VCaP (cell line): ENCODE measurements at regions not wholly inside any gene's neighbourhood (a gene's known extent, or its start where the extent isn't known, plus 50 kb on each side); places are given as distances from the start of the nearest gene placed in this dataset.

ENCODE experiments used
- H3K27ac ChIP-seq: fragments of 450-650 bp; 2 replicates; pipeline ENCODE4 v1.5.1; 2017
- TF ChIP-seq, protein P1 (sequence below): fragments of 450-650 bp; conservative IDR thresholded peaks from 2 replicates; pipeline ENCODE4 v1.5.1; 2017; ENCODE audit warnings: mild to moderate bottlenecking, moderate library complexity

DNA sequence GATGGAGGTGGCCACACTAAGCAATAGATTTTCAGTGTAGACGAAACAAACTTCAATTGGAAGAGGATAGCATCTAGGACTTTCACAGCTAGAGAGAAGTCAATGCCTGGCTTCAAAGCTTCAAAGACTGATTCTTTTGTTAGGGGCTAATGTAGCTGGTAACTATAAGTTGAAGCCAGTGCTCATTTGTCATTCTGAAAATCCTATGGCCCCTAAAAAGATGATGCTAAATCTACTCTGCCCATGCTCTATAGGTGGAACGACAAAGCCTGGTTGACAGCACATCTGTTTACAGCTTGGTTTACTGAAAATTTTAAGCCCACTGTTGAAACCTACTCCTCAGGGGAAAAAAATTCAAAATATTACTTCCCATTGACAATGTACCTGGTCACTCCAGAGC lies 226.7 kb downstream of the BCAS1 start:
- no peak overlapping the region for H3K27ac ChIP-seq
- TF ChIP-seq, protein P1, sequence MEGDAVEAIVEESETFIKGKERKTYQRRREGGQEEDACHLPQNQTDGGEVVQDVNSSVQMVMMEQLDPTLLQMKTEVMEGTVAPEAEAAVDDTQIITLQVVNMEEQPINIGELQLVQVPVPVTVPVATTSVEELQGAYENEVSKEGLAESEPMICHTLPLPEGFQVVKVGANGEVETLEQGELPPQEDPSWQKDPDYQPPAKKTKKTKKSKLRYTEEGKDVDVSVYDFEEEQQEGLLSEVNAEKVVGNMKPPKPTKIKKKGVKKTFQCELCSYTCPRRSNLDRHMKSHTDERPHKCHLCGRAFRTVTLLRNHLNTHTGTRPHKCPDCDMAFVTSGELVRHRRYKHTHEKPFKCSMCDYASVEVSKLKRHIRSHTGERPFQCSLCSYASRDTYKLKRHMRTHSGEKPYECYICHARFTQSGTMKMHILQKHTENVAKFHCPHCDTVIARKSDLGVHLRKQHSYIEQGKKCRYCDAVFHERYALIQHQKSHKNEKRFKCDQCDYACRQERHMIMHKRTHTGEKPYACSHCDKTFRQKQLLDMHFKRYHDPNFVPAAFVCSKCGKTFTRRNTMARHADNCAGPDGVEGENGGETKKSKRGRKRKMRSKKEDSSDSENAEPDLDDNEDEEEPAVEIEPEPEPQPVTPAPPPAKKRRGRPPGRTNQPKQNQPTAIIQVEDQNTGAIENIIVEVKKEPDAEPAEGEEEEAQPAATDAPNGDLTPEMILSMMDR = no peak

DNA sequence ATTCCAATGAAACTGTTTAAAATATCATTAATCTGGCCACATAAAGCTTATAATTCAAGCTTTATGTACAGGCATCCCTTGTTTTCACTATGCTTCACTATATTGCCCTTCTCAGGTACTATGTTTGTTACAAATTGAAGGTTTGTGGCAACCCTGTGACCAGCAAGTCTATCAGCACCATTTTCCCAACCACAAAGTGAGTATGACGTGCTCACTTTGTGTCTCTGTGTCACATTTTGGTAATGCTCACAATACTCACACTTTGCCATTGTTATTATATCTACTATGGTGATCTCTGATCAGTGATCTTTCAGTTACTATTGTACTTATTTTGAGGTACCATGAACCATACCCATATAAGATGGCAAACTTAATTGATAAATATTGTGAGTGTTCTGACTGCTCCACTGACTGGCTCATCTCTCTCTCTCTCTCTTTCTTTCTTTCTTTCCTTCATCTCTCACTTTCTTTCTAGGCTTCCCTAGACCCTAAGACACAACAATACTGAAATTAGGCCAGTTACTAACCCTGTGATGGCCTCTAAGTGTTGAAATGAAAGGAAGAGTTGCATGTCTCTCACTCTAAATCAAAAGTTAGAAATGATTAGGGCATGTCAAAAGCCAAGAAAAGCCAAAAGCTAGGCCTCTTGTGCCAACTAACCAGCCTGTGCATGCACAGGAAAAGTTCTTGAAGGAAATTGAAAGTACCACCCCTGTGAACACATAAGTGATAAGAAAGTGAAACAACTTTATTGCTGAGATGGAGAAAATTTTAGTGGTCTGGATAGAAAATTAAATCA lies 227.9 kb downstream of the BCAS1 start:
- H3K27ac ChIP-seq = no peak overlapping the region

GRCh38 chr20:53841741-53842140 lies 228.7 kb downstream of the BCAS1 start:
- no peak overlapping the region for H3K27ac ChIP-seq

More for the DNA sequence above, 227.9 kb downstream of the BCAS1 start:
- TF ChIP-seq, protein P1 = no peak

GRCh38 chr20:53840532-53840931 lies 229.9 kb downstream of the BCAS1 start:
- H3K27ac ChIP-seq = no peak overlapping the region
- TF ChIP-seq, protein P1 = no peak

More at GRCh38 chr20:53841741-53842140, 228.7 kb downstream of the BCAS1 start:
- TF ChIP-seq, protein P1 = no peak

GRCh38 chr20:53839423-53840176 lies 230.8 kb downstream of the BCAS1 start:
- TF ChIP-seq, protein P1 = no peak
- H3K27ac ChIP-seq = no peak overlapping the region

- TF ChIP-seq, protein P1 = no peak
- no peak overlapping the region for H3K27ac ChIP-seq
Observed at GRCh38 chr20:53838311-53838868, 232.0 kb downstream of the BCAS1 start.
